ENCODE measurements at regions not wholly inside any gene's neighbourhood (a gene's known extent, or its start where the extent isn't known, plus 50 kb on each side); places are given as distances from the start of the nearest gene placed in this dataset.

GRCh38 chr9:80926611-80927010 is 762.7 kb downstream of the TLE1 start:
- TF ChIP-seq EZH2phosphoT487 (IDR thresholded peaks at IDR 0.05), result no peak
- no peak for TF ChIP-seq EZH2 (IDR thresholded peaks at IDR 0.05)
- TF ChIP-seq, protein P1, sequence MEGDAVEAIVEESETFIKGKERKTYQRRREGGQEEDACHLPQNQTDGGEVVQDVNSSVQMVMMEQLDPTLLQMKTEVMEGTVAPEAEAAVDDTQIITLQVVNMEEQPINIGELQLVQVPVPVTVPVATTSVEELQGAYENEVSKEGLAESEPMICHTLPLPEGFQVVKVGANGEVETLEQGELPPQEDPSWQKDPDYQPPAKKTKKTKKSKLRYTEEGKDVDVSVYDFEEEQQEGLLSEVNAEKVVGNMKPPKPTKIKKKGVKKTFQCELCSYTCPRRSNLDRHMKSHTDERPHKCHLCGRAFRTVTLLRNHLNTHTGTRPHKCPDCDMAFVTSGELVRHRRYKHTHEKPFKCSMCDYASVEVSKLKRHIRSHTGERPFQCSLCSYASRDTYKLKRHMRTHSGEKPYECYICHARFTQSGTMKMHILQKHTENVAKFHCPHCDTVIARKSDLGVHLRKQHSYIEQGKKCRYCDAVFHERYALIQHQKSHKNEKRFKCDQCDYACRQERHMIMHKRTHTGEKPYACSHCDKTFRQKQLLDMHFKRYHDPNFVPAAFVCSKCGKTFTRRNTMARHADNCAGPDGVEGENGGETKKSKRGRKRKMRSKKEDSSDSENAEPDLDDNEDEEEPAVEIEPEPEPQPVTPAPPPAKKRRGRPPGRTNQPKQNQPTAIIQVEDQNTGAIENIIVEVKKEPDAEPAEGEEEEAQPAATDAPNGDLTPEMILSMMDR (IDR thresholded peaks at IDR 0.05), result no peak
- H3F3A ChIP-seq (ENCODE audit: low read depth), result no peaks in the 10 kb centered on the region
- H3K36me3 ChIP-seq, result no peaks in the 10 kb centered on the region
- H3K79me2 ChIP-seq (ENCODE audit: low read depth), result no peaks in the 10 kb centered on the region
- Mint-ChIP-seq H3K4me1 (peaks cover 3% of the 10 kb centered on the region), H3K27ac (no peak overlapping the region), H3K27me3 (ENCODE audit: insufficient read depth, low read depth) (peaks cover 3% of the 10 kb centered on the region), H3K4me3 (no peak overlapping the region), H3K36me3 (no peaks in the 10 kb centered on the region), H3K9me3 (peaks cover 7% of the 10 kb centered on the region)
- H3K4me1 ChIP-seq, result no peaks in the 10 kb centered on the region
- no peak overlapping the region for H3K9ac ChIP-seq
- no peaks in the 10 kb centered on the region for H4K20me1 ChIP-seq (ENCODE audit: low read depth)
- H3K4me2 ChIP-seq, result no peak overlapping the region
- H3K27ac ChIP-seq, result no peak overlapping the region
- no peak overlapping the region for H2AFZ ChIP-seq (replicated peaks)
- H3K9me3 ChIP-seq (ENCODE audit: low read depth), result no peaks in the 10 kb centered on the region
- H3K4me3 ChIP-seq, result no peak overlapping the region
- DNase-seq (ENCODE audit: low spot score), result no peak
- H3K27me3 ChIP-seq, result no peaks in the 10 kb centered on the region

DNA sequence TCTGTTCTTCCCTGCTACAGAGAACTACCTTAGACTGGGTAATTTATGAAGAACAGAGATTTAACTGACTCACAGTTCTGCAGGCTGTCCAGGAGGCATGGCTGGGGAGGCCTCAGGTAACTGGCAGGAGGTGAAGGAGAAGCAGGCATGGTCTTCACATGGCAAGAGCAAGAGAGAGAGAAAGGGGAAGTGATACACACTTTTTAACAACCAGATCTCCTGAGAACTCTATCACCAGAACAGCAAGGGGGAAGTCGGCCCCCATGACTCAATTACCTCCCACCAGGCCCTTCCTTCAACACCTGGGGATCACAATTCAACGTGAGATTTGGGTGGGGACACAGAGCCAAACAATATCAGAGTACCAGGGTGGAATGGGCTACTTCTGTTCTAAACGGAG is 766.8 kb downstream of the TLE1 start:
- H3K4me2 ChIP-seq, result no peak overlapping the region
- H3K9ac ChIP-seq, result no peak overlapping the region
- DNase-seq (ENCODE audit: low spot score), result no peak
- no peaks in the 10 kb centered on the region for H3K36me3 ChIP-seq
- Mint-ChIP-seq H3K27me3 (ENCODE audit: insufficient read depth, low read depth) (peaks cover 3% of the 10 kb centered on the region), H3K27ac (peak overlapping the region; percentile 51), H3K9me3 (peaks cover 15% of the 10 kb centered on the region), H3K36me3 (peaks cover 2% of the 10 kb centered on the region), H3K4me3 (no peak overlapping the region), H3K4me1 (peaks cover 3% of the 10 kb centered on the region)
- H3K4me1 ChIP-seq, result no peaks in the 10 kb centered on the region
- no peaks in the 10 kb centered on the region for H3K27me3 ChIP-seq
- no peak overlapping the region for H3K4me3 ChIP-seq
- peaks cover 7% of the 10 kb centered on the region for H3K9me3 ChIP-seq (ENCODE audit: low read depth)
- no peaks in the 10 kb centered on the region for H3K79me2 ChIP-seq (ENCODE audit: low read depth)
- H4K20me1 ChIP-seq (ENCODE audit: low read depth), result no peaks in the 10 kb centered on the region
- TF ChIP-seq EZH2phosphoT487 (IDR thresholded peaks at IDR 0.05) (no peak), EZH2 (IDR thresholded peaks at IDR 0.05) (no peak)
- TF ChIP-seq, protein P1 (IDR thresholded peaks at IDR 0.05), result no peak
- H3K27ac ChIP-seq, result no peak overlapping the region
- no peak overlapping the region for H2AFZ ChIP-seq (replicated peaks)
- no peaks in the 10 kb centered on the region for H3F3A ChIP-seq (ENCODE audit: low read depth)

- H3K4me3 Mint-ChIP-seq, result no peak overlapping the region
Observed at GRCh38 chr9:80906728-80907127, 782.6 kb downstream of the TLE1 start.

More at GRCh38 chr9:80906728-80907127, 782.6 kb downstream of the TLE1 start:
- H3K4me1 ChIP-seq, result no peaks in the 10 kb centered on the region
- no peak overlapping the region for H2AFZ ChIP-seq (replicated peaks)
- DNase-seq (ENCODE audit: low spot score), result no peak
- no peak overlapping the region for H3K9ac ChIP-seq
- TF ChIP-seq EZH2 (IDR thresholded peaks at IDR 0.05) (no peak), EZH2phosphoT487 (IDR thresholded peaks at IDR 0.05) (no peak)
- TF ChIP-seq, protein P1 (IDR thresholded peaks at IDR 0.05), result no peak
- no peaks in the 10 kb centered on the region for H3F3A ChIP-seq (ENCODE audit: low read depth)
- H3K9me3 Mint-ChIP-seq, result no peaks in the 10 kb centered on the region
- no peaks in the 10 kb centered on the region for H4K20me1 ChIP-seq (ENCODE audit: low read depth)
- H3K4me3 ChIP-seq, result no peak overlapping the region
- no peaks in the 10 kb centered on the region for H3K79me2 ChIP-seq (ENCODE audit: low read depth)
- no peaks in the 10 kb centered on the region for H3K36me3 ChIP-seq
- H3K27me3 ChIP-seq, result no peaks in the 10 kb centered on the region
- H3K27ac ChIP-seq, result no peak overlapping the region
- H3K4me1 Mint-ChIP-seq, result no peaks in the 10 kb centered on the region
- no peaks in the 10 kb centered on the region for H3K36me3 Mint-ChIP-seq
- no peak overlapping the region for H3K4me2 ChIP-seq
- no peaks in the 10 kb centered on the region for H3K27me3 Mint-ChIP-seq (ENCODE audit: insufficient read depth, low read depth)
- no peak overlapping the region for H3K27ac Mint-ChIP-seq
- H3K9me3 ChIP-seq (ENCODE audit: low read depth), result no peaks in the 10 kb centered on the region

All from neural progenitor cell (in vitro differentiated cells).